Loucy (cell line): ENCODE measurements at regions not wholly inside any gene's neighbourhood (a gene's known extent, or its start where the extent isn't known, plus 50 kb on each side); places are given as distances from the start of the nearest gene placed in this dataset.

ENCODE experiments used
- H2AFZ ChIP-seq: fragments of 200-600 bp; sonication (generic); 2 replicates; pipeline ENCODE4 v1.6.0; 2016; ENCODE audit warnings: antibody characterized with exemption, mild to moderate bottlenecking, low read length, moderate library complexity
- H3F3A ChIP-seq: fragments of 200-600 bp; 2 replicates; pipeline ENCODE4 v1.6.0; 2016; ENCODE audit warnings: antibody characterized with exemption, low read depth, mild to moderate bottlenecking
- H3K27me3 ChIP-seq: fragments of 200-600 bp; sonication (generic); 2 replicates; pipeline ENCODE4 v1.6.1; 2014; ENCODE audit warnings: low read length, mild to moderate bottlenecking; ENCODE audit not compliant: insufficient read depth, poor library complexity, severe bottlenecking
- H3K36me3 ChIP-seq: fragments of 200-600 bp; sonication (generic); 2 replicates; pipeline ENCODE4 v1.6.1; 2016; ENCODE audit warnings: low read length; ENCODE audit not compliant: insufficient read depth
- H3K4me1 ChIP-seq: fragments of 200-600 bp; sonication (generic); 2 replicates; pipeline ENCODE4 v1.5.1; 2014; ENCODE audit warnings: low read length, mild to moderate bottlenecking; ENCODE audit not compliant: insufficient read depth, poor library complexity, severe bottlenecking
- H3K4me2 ChIP-seq: fragments of 200-600 bp; sonication (generic); 2 replicates; pipeline ENCODE4 v1.6.0; 2014; ENCODE audit warnings: antibody characterized with exemption, low read length, low read depth, mild to moderate bottlenecking; ENCODE audit not compliant: poor library complexity, severe bottlenecking
- H3K4me3 ChIP-seq: fragments of 200-600 bp; sonication (generic); 2 replicates; pipeline ENCODE4 v1.5.1; 2014; ENCODE audit warnings: low read length, mild to moderate bottlenecking, mixed read lengths; ENCODE audit not compliant: poor library complexity, severe bottlenecking
- H3K79me2 ChIP-seq: fragments of 200-600 bp; sonication (generic); 2 replicates; pipeline ENCODE4 v1.6.1; 2014; ENCODE audit warnings: low read length; ENCODE audit not compliant: insufficient read depth
- H3K9ac ChIP-seq: fragments of 200-600 bp; sonication (generic); 2 replicates; pipeline ENCODE4 v1.6.0; 2014; ENCODE audit warnings: mild to moderate bottlenecking, low read depth, low read length, moderate library complexity; ENCODE audit not compliant: poor library complexity, severe bottlenecking
- H3K9me2 ChIP-seq: fragments of 200-600 bp; sonication (generic); replicated peaks from 2 replicates; pipeline ENCODE4 v1.6.1; 2016; ENCODE audit warnings: low read depth, low read length, mixed read lengths
- H3K9me3 ChIP-seq: fragments of 200-600 bp; sonication (generic); 2 replicates; pipeline ENCODE4 v1.6.1; 2014; ENCODE audit warnings: mild to moderate bottlenecking, antibody characterized with exemption, low read length, low read depth; ENCODE audit not compliant: insufficient read depth
- H4K20me1 ChIP-seq: fragments of 200-600 bp; sonication (generic); 2 replicates; pipeline ENCODE4 v1.6.0; 2014; ENCODE audit warnings: antibody characterized with exemption, low read length, mild to moderate bottlenecking; ENCODE audit not compliant: insufficient read depth, poor library complexity, severe bottlenecking
- EZH2phosphoT487 ChIP-seq: fragments of 200-600 bp; IDR thresholded peaks from 2 replicates; pipeline ENCODE4 v1.6.1; 2018; ENCODE audit warnings: antibody characterized with exemption, mild to moderate bottlenecking, moderate library complexity, borderline replicate concordance
- TF ChIP-seq, protein P1 (sequence below): fragments of 200-600 bp; sonication (generic); conservative IDR thresholded peaks from 2 replicates; pipeline ENCODE4 v1.5.1; 2014; ENCODE audit warnings: mild to moderate bottlenecking, antibody characterized with exemption, low read length

DNA sequence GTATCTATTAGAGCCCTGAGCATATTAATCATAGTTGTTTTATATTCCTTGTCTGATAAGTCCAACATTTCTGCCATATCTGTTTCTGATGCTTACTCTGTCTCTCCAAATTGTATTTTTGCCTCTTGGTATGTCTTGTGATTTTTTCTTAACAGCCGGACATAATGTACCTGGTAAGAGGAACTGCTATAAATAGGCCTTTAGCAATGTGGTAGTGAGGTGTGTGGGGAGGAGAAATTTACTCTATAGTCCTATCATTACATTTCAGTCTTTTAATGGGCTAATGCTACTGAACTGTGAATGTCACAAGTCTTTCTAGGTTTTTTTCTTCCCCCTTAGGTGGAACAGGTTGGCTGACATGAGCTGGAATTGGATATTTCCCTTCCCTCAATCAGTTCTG lies 176.1 kb upstream of the FGF10 start:
- Histone ChIP-seq H3F3A (no peaks in the 10 kb centered on the region), H3K4me2 (no peak overlapping the region), H3K9ac (no peak overlapping the region), H3K36me3 (no peaks in the 10 kb centered on the region), H4K20me1 (no peaks in the 10 kb centered on the region), H2AFZ (no peak overlapping the region), H3K79me2 (no peaks in the 10 kb centered on the region), H3K27me3 (no peaks in the 10 kb centered on the region), H3K9me3 (no peaks in the 10 kb centered on the region), H3K4me1 (no peaks in the 10 kb centered on the region), H3K9me2 (no peaks in the 10 kb centered on the region), H3K4me3 (no peak overlapping the region)
- TF ChIP-seq EZH2phosphoT487, result no peak
- TF ChIP-seq, protein P1, sequence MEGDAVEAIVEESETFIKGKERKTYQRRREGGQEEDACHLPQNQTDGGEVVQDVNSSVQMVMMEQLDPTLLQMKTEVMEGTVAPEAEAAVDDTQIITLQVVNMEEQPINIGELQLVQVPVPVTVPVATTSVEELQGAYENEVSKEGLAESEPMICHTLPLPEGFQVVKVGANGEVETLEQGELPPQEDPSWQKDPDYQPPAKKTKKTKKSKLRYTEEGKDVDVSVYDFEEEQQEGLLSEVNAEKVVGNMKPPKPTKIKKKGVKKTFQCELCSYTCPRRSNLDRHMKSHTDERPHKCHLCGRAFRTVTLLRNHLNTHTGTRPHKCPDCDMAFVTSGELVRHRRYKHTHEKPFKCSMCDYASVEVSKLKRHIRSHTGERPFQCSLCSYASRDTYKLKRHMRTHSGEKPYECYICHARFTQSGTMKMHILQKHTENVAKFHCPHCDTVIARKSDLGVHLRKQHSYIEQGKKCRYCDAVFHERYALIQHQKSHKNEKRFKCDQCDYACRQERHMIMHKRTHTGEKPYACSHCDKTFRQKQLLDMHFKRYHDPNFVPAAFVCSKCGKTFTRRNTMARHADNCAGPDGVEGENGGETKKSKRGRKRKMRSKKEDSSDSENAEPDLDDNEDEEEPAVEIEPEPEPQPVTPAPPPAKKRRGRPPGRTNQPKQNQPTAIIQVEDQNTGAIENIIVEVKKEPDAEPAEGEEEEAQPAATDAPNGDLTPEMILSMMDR, result no peak

DNA sequence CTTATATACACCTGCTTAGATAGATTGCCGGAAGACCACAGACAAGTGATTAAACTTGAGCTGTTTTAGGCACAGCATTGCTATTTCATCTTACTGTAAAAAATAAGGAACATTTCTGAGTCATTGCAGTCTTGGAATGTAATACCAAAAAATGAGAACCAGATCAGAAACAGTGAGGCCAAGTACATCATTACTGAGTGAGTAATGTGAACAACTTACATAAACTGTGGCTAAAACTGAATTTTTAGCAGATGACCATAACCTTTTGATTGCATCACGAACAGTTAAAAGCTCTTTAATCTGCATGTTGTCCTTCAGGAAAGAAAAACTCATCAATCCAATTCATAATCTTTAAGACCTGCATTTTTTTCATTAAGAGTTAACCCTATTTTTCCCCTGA lies 157.1 kb upstream of the FGF10 start:
- Histone ChIP-seq H3K36me3 (no peaks in the 10 kb centered on the region), H3K9me3 (no peaks in the 10 kb centered on the region), H3K9ac (no peak overlapping the region), H4K20me1 (no peaks in the 10 kb centered on the region), H3K4me3 (no peak overlapping the region), H3K79me2 (no peaks in the 10 kb centered on the region), H3F3A (no peaks in the 10 kb centered on the region), H2AFZ (no peak overlapping the region), H3K27me3 (no peaks in the 10 kb centered on the region), H3K4me2 (no peak overlapping the region), H3K9me2 (no peaks in the 10 kb centered on the region), H3K4me1 (no peaks in the 10 kb centered on the region)
- no peak for TF ChIP-seq EZH2phosphoT487
- TF ChIP-seq, protein P1, result no peak

DNA sequence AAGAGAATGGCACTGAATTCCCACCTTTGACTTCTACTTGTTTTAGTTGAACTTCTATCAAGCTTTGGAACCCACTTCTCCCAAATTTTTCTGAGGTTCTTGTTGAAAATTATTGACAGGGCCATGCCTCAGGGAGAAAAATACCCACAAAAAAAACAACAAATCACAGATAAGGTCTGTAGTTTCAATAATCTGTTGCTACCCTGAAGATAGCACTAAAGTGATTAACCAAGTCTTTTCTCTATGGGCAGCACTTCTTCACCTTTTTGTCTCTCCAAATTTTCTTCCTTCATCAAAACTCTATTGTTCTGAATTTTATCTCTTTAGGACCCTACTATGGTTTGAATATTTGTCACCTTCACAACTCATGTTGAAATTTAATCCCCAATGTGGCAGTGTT lies 154.3 kb upstream of the FGF10 start:
- no peaks in the 10 kb centered on the region for H3K4me1 ChIP-seq
- H3K9me2 ChIP-seq, result no peaks in the 10 kb centered on the region
- no peak overlapping the region for H3K4me2 ChIP-seq
- no peaks in the 10 kb centered on the region for H3K27me3 ChIP-seq
- H3F3A ChIP-seq, result no peaks in the 10 kb centered on the region
- no peak overlapping the region for H3K4me3 ChIP-seq
- H2AFZ ChIP-seq, result no peak overlapping the region
- no peaks in the 10 kb centered on the region for H3K79me2 ChIP-seq
- H3K9me3 ChIP-seq, result no peaks in the 10 kb centered on the region
- no peaks in the 10 kb centered on the region for H3K36me3 ChIP-seq
- TF ChIP-seq, protein P1, result no peak
- no peak for TF ChIP-seq EZH2phosphoT487
- no peaks in the 10 kb centered on the region for H4K20me1 ChIP-seq
- H3K9ac ChIP-seq, result no peak overlapping the region
